PC-3 (cell line): ENCODE measurements at regions not wholly inside any gene's neighbourhood (a gene's known extent, or its start where the extent isn't known, plus 50 kb on each side); places are given as distances from the start of the nearest gene placed in this dataset.

Experiments used
- ATAC-seq: fragments of 200-7000 bp; cut with Tn5 transposase; 2 replicates; pipeline ENCODE4 v1.9.1; 2020; ENCODE audit warnings: mild to moderate bottlenecking, moderate library complexity
- BruUV-seq: library from RNA; stranded (reverse); fragments of 400-500 nt; replicated peaks from 2 replicates; lab custom pipeline; 2021; lab: Mats Ljungman, UMichigan
- CTCF ChIA-PET: fragments of 300-600 bp; sonication (Branson Sonifier 250); formaldehyde crosslinking; loops from one replicate; lab custom pipeline; 2022; ENCODE audit warnings: antibody characterized with exemption; lab: Charles Lee
- POLR2A ChIA-PET: fragments of 300-600 bp; sonication (Branson Sonifier 250); formaldehyde crosslinking; loops from one replicate; lab custom pipeline; 2022; ENCODE audit warnings: antibody characterized with exemption; ENCODE audit not compliant: unreplicated experiment; lab: Charles Lee
- DNase-seq: peaks from one replicate; pipeline ENCODE4 v3.0.0-alpha.2; 2015
- H2AFZ ChIP-seq: fragments of 300-600 bp; sonication (generic); 2 replicates; pipeline ENCODE4 v1.6.0; 2016; ENCODE audit warnings: antibody characterized with exemption, low read length
- H3F3A ChIP-seq: fragments of 300-600 bp; sonication (generic); one replicate; pipeline ENCODE4 v1.6.0; 2017; ENCODE audit warnings: antibody characterized with exemption, low read length, control low read depth, mild to moderate bottlenecking; ENCODE audit not compliant: unreplicated experiment
- H3K27ac ChIP-seq: fragments of 300-600 bp; sonication (generic); 2 replicates; pipeline ENCODE4 v1.5.1; 2016; ENCODE audit warnings: mild to moderate bottlenecking, low read length
- H3K27me3 ChIP-seq: fragments of 300-600 bp; sonication (generic); 2 replicates; pipeline ENCODE4 v1.6.1; 2016; ENCODE audit warnings: low read length, mixed read lengths
- H3K36me3 ChIP-seq: fragments of 300-600 bp; sonication (generic); 2 replicates; pipeline ENCODE4 v1.6.1; 2016; ENCODE audit warnings: low read depth, mixed run types, low read length, mixed read lengths
- H3K4me1 ChIP-seq: fragments of 300-600 bp; sonication (generic); 2 replicates; pipeline ENCODE4 v1.5.1; 2016; ENCODE audit warnings: low read length; ENCODE audit not compliant: insufficient read depth
- H3K4me2 ChIP-seq: fragments of 300-600 bp; sonication (generic); 2 replicates; pipeline ENCODE4 v1.6.0; 2016; ENCODE audit warnings: low read length
- H3K4me3 ChIP-seq: fragments of 300-600 bp; sonication (generic); 2 replicates; pipeline ENCODE4 v1.5.1; 2016; ENCODE audit warnings: mild to moderate bottlenecking, low read length, mixed read lengths
- H3K79me2 ChIP-seq: fragments of 300-600 bp; sonication (generic); 2 replicates; pipeline ENCODE4 v1.6.1; 2017; ENCODE audit warnings: low read length, mixed read lengths
- H3K9ac ChIP-seq: fragments of 300-600 bp; sonication (generic); 2 replicates; pipeline ENCODE4 v1.6.0; 2016; ENCODE audit warnings: mild to moderate bottlenecking, low read length
- H3K9me2 ChIP-seq: fragments of 300-600 bp; sonication (generic); replicated peaks from 2 replicates; pipeline ENCODE4 v1.6.1; 2016; ENCODE audit warnings: mixed run types, low read length, mixed read lengths
- H3K9me3 ChIP-seq: fragments of 300-600 bp; sonication (generic); 2 replicates; pipeline ENCODE4 v1.6.1; 2016; ENCODE audit warnings: low read length, mixed read lengths
- H4K20me1 ChIP-seq: fragments of 300-600 bp; sonication (generic); 2 replicates; pipeline ENCODE4 v1.6.1; 2016; ENCODE audit warnings: low read length, mixed read lengths
- CTCF ChIP-seq: fragments of 300-600 bp; sonication (generic); conservative IDR thresholded peaks from 2 replicates; pipeline ENCODE4 v1.5.1; 2017; ENCODE audit warnings: antibody characterized with exemption, low read depth, mild to moderate bottlenecking, low read length
- EZH2 ChIP-seq: fragments of 300-600 bp; sonication (generic); IDR thresholded peaks from one replicate; pipeline ENCODE4 v1.6.1; 2017; ENCODE audit warnings: antibody characterized with exemption, mild to moderate bottlenecking, low read length; ENCODE audit not compliant: unreplicated experiment
- EZH2phosphoT487 ChIP-seq: fragments of 300-600 bp; sonication (generic); IDR thresholded peaks from 2 replicates; pipeline ENCODE4 v1.6.1; 2018; ENCODE audit warnings: mild to moderate bottlenecking, antibody characterized with exemption, low read length, borderline replicate concordance
- intact Hi-C: fragments of 100-400 bp; cut with micrococcal nuclease; formaldehyde crosslinking; loops from 2 replicates; pipeline ENCODE4 v1.9.0; 2023

GRCh38 chr12:118715647-118716046 is 265.7 kb upstream of the SRRM4 start:
- DNase-seq (no peak), ATAC-seq (no peak)
- H3F3A ChIP-seq: no peaks in the 10 kb centered on the region
- POLR2A ChIA-PET: no interaction called here
- CTCF ChIA-PET: no interaction called here
- H3K27me3 ChIP-seq: no peaks in the 10 kb centered on the region
- TF ChIP-seq EZH2phosphoT487: no peak
- no peak overlapping the region for H2AFZ ChIP-seq
- H3K36me3 ChIP-seq: no peaks in the 10 kb centered on the region
- no peak overlapping the region for H3K9ac ChIP-seq
- intact Hi-C loops: no loop called here
- BruUV-seq: no TSS peak
- no peak overlapping the region for H3K4me3 ChIP-seq
- H3K79me2 ChIP-seq: no peaks in the 10 kb centered on the region
- no peaks in the 10 kb centered on the region for H3K4me1 ChIP-seq
- H3K9me2 ChIP-seq: no peaks in the 10 kb centered on the region
- H4K20me1 ChIP-seq: no peaks in the 10 kb centered on the region
- H3K9me3 ChIP-seq: no peaks in the 10 kb centered on the region
- H3K27ac ChIP-seq: no peak overlapping the region
- H3K4me2 ChIP-seq: no peak overlapping the region

- Histone ChIP-seq H3K4me2 (no peak overlapping the region), H2AFZ (no peak overlapping the region), H3K4me1 (no peaks in the 10 kb centered on the region), H3K9me2 (no peaks in the 10 kb centered on the region), H3F3A (no peaks in the 10 kb centered on the region), H3K4me3 (no peak overlapping the region), H3K9me3 (no peaks in the 10 kb centered on the region), H4K20me1 (no peaks in the 10 kb centered on the region), H3K27ac (no peak overlapping the region), H3K36me3 (no peaks in the 10 kb centered on the region), H3K27me3 (peaks cover 13% of the 10 kb centered on the region), H3K9ac (no peak overlapping the region), H3K79me2 (no peaks in the 10 kb centered on the region)
- ChIA-PET CTCF (no interaction called here), POLR2A (no interaction called here)
- DNase-seq (no peak), ATAC-seq (no peak)
- TF ChIP-seq EZH2 (no peak), EZH2phosphoT487 (no peak), CTCF (no peak)
- intact Hi-C loops: no loop called here
- no TSS peak for BruUV-seq
Measured at GRCh38 chr12:118727196-118727978, 254.0 kb upstream of the SRRM4 start.

- no peaks in the 10 kb centered on the region for H4K20me1 ChIP-seq
- H2AFZ ChIP-seq: no peak overlapping the region
- no peak overlapping the region for H3K9ac ChIP-seq
- TF ChIP-seq CTCF (no peak), EZH2 (no peak), EZH2phosphoT487 (no peak)
- no TSS peak for BruUV-seq
- H3K27me3 ChIP-seq: peaks cover 13% of the 10 kb centered on the region
- no peak overlapping the region for H3K4me3 ChIP-seq
- no peaks in the 10 kb centered on the region for H3K4me1 ChIP-seq
- no peaks in the 10 kb centered on the region for H3F3A ChIP-seq
- H3K27ac ChIP-seq: no peak overlapping the region
- ChIA-PET POLR2A (no interaction called here), CTCF (no interaction called here)
- H3K9me3 ChIP-seq: no peaks in the 10 kb centered on the region
- H3K36me3 ChIP-seq: no peaks in the 10 kb centered on the region
- H3K79me2 ChIP-seq: no peaks in the 10 kb centered on the region
- H3K4me2 ChIP-seq: no peak overlapping the region
- intact Hi-C loops: no loop called here
- no peak for ATAC-seq
- no peaks in the 10 kb centered on the region for H3K9me2 ChIP-seq
- no peak for DNase-seq
Measured at GRCh38 chr12:118727979-118728366, 253.4 kb upstream of the SRRM4 start.
